ENCODE measurements at regions not wholly inside any gene's neighbourhood (a gene's known extent, or its start where the extent isn't known, plus 50 kb on each side); places are given as distances from the start of the nearest gene placed in this dataset.

DNA sequence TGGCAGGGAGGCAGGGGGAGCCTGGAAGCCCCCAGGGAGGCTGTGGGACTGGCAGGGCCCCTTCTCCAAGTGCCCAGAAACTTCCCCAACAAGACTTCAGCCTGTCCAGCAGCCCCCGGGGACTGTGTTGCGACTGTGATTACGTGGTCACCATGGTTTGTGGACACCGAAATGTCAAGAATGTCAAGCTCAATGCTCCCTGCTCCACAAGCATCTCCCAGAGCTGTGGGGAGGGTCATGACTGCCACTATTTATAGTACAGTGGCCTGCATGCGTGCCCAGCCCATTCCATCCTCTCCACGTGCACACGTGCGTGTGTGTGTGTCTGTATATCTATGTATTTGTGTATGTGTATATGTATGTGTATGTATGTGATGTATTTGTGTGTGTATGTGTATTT, 93.8 kb upstream of the MBOAT2 start:
- TF ChIP-seq POLR2A (IDR thresholded peaks at IDR 0.05) (no peak), POLR2AphosphoS5 (IDR thresholded peaks at IDR 0.05) (no peak), EP300 (IDR thresholded peaks at IDR 0.05; ENCODE audit: low read depth) (no peak)
- TF ChIP-seq, protein P1, sequence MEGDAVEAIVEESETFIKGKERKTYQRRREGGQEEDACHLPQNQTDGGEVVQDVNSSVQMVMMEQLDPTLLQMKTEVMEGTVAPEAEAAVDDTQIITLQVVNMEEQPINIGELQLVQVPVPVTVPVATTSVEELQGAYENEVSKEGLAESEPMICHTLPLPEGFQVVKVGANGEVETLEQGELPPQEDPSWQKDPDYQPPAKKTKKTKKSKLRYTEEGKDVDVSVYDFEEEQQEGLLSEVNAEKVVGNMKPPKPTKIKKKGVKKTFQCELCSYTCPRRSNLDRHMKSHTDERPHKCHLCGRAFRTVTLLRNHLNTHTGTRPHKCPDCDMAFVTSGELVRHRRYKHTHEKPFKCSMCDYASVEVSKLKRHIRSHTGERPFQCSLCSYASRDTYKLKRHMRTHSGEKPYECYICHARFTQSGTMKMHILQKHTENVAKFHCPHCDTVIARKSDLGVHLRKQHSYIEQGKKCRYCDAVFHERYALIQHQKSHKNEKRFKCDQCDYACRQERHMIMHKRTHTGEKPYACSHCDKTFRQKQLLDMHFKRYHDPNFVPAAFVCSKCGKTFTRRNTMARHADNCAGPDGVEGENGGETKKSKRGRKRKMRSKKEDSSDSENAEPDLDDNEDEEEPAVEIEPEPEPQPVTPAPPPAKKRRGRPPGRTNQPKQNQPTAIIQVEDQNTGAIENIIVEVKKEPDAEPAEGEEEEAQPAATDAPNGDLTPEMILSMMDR (IDR thresholded peaks at IDR 0.05), result no peak

Measured in transverse colon (tissue), 4 donors.